Activated naive CD8-positive, alpha-beta T cell treated with anti-CD3 and anti-CD28 coated beads for 36 hours (primary cell): ENCODE measurements at regions not wholly inside any gene's neighbourhood (a gene's known extent, or its start where the extent isn't known, plus 50 kb on each side); places are given as distances from the start of the nearest gene placed in this dataset.
"Not testable (repeated sequence)": the region's sequence is repeated elsewhere in the genome, so short reads cannot be mapped to it uniquely, and the experiment has no call there.

Experiments used
- DNase-seq: peaks from one replicate; pipeline ENCODE4 v3.0.0; 2021
- H3K27ac Mint-ChIP-seq: one replicate; pipeline ENCODE4 v1.8.0; 2022; ENCODE audit warnings: mild to moderate bottlenecking, moderate library complexity, mixed read lengths
- H3K27me3 Mint-ChIP-seq: one replicate; pipeline ENCODE4 v1.8.0; 2022; ENCODE audit warnings: mild to moderate bottlenecking, mixed read lengths
- H3K36me3 Mint-ChIP-seq: one replicate; pipeline ENCODE4 v1.8.0; 2021; ENCODE audit warnings: mild to moderate bottlenecking, mixed read lengths
- H3K4me1 Mint-ChIP-seq: one replicate; pipeline ENCODE4 v1.8.0; 2021; ENCODE audit warnings: mixed read lengths
- H3K4me3 Mint-ChIP-seq: one replicate; pipeline ENCODE4 v1.8.0; 2022; ENCODE audit warnings: mild to moderate bottlenecking, moderate library complexity, mixed read lengths
- H3K9me3 Mint-ChIP-seq: one replicate; pipeline ENCODE4 v1.8.0; 2022; ENCODE audit warnings: mixed read lengths

GRCh38 chr11:121983901-121984300, 132.1 kb downstream of the BLID start:
- H3K4me1 Mint-ChIP-seq = no peaks in the 10 kb centered on the region

GRCh38 chr11:121977914-121978313, 138.1 kb downstream of the BLID start:
- peaks cover 17% of the 10 kb centered on the region for H3K27me3 Mint-ChIP-seq
- H3K4me3 Mint-ChIP-seq, DNase-seq, H3K9me3 Mint-ChIP-seq, H3K36me3 Mint-ChIP-seq, H3K4me1 Mint-ChIP-seq, H3K27ac Mint-ChIP-seq: not testable (repeated sequence)

More at GRCh38 chr11:121983901-121984300, 132.1 kb downstream of the BLID start:
- Mint-ChIP-seq H3K9me3 (no peaks in the 10 kb centered on the region), H3K27me3 (peaks cover 11% of the 10 kb centered on the region), H3K4me3 (no peak overlapping the region), H3K36me3 (no peaks in the 10 kb centered on the region), H3K27ac (no peak overlapping the region)
- no peak for DNase-seq

GRCh38 chr11:121968638-121969037, 147.4 kb downstream of the BLID start:
- H3K4me3 Mint-ChIP-seq = no peak overlapping the region
- H3K9me3 Mint-ChIP-seq = no peaks in the 10 kb centered on the region
- peaks cover 3% of the 10 kb centered on the region for H3K4me1 Mint-ChIP-seq
- H3K27ac Mint-ChIP-seq = no peak overlapping the region
- DNase-seq = no peak
- H3K36me3 Mint-ChIP-seq = no peaks in the 10 kb centered on the region
- H3K27me3 Mint-ChIP-seq = peaks cover 16% of the 10 kb centered on the region

GRCh38 chr11:121967131-121967704, 148.8 kb downstream of the BLID start:
- no peak for DNase-seq
- Mint-ChIP-seq H3K4me1 (peaks cover 3% of the 10 kb centered on the region), H3K27me3 (peaks cover 16% of the 10 kb centered on the region), H3K9me3 (no peaks in the 10 kb centered on the region), H3K27ac (no peak overlapping the region), H3K36me3 (no peaks in the 10 kb centered on the region), H3K4me3 (no peak overlapping the region)

GRCh38 chr11:121965330-121965729, 150.7 kb downstream of the BLID start:
- no peak for DNase-seq
- no peak overlapping the region for H3K4me3 Mint-ChIP-seq
- no peak overlapping the region for H3K27ac Mint-ChIP-seq
- peaks cover 11% of the 10 kb centered on the region for H3K27me3 Mint-ChIP-seq
- peaks cover 3% of the 10 kb centered on the region for H3K4me1 Mint-ChIP-seq
- H3K36me3 Mint-ChIP-seq = no peaks in the 10 kb centered on the region
- H3K9me3 Mint-ChIP-seq = no peaks in the 10 kb centered on the region

- Mint-ChIP-seq H3K27ac (no peak overlapping the region), H3K4me3 (no peak overlapping the region), H3K27me3 (peaks cover 5% of the 10 kb centered on the region), H3K36me3 (no peaks in the 10 kb centered on the region), H3K9me3 (no peaks in the 10 kb centered on the region), H3K4me1 (peaks cover 3% of the 10 kb centered on the region)
- DNase-seq = no peak
These were observed 151.4 kb downstream of the BLID start for GRCh38 chr11:121964591-121964990.

GRCh38 chr11:121963846-121964245, 152.2 kb downstream of the BLID start:
- H3K27ac Mint-ChIP-seq, H3K36me3 Mint-ChIP-seq, H3K9me3 Mint-ChIP-seq, H3K4me1 Mint-ChIP-seq, H3K27me3 Mint-ChIP-seq, DNase-seq, H3K4me3 Mint-ChIP-seq: not testable (repeated sequence)

GRCh38 chr11:121961321-121961801, 154.7 kb downstream of the BLID start:
- no peak overlapping the region for H3K27ac Mint-ChIP-seq
- H3K27me3 Mint-ChIP-seq = no peaks in the 10 kb centered on the region
- H3K4me1 Mint-ChIP-seq = peaks cover 3% of the 10 kb centered on the region
- no peak overlapping the region for H3K4me3 Mint-ChIP-seq
- no peaks in the 10 kb centered on the region for H3K9me3 Mint-ChIP-seq
- DNase-seq = no peak
- no peaks in the 10 kb centered on the region for H3K36me3 Mint-ChIP-seq

- H3K27ac Mint-ChIP-seq = no peak overlapping the region
- no peaks in the 10 kb centered on the region for H3K36me3 Mint-ChIP-seq
- H3K4me3 Mint-ChIP-seq = no peak overlapping the region
- no peaks in the 10 kb centered on the region for H3K4me1 Mint-ChIP-seq
- no peaks in the 10 kb centered on the region for H3K27me3 Mint-ChIP-seq
- no peaks in the 10 kb centered on the region for H3K9me3 Mint-ChIP-seq
- DNase-seq = no peak
These were observed 157.1 kb downstream of the BLID start for GRCh38 chr11:121958971-121959325.

- no peak overlapping the region for H3K4me3 Mint-ChIP-seq
- no peaks in the 10 kb centered on the region for H3K27me3 Mint-ChIP-seq
- no peak overlapping the region for H3K27ac Mint-ChIP-seq
These were observed 157.6 kb downstream of the BLID start for GRCh38 chr11:121958323-121958970.

GRCh38 chr11:121953122-121953521, 162.9 kb downstream of the BLID start:
- no peak overlapping the region for H3K27ac Mint-ChIP-seq

More at GRCh38 chr11:121958323-121958970, 157.6 kb downstream of the BLID start:
- Mint-ChIP-seq H3K4me1 (no peaks in the 10 kb centered on the region), H3K36me3 (no peaks in the 10 kb centered on the region), H3K9me3 (no peaks in the 10 kb centered on the region)
- DNase-seq = no peak

GRCh38 chr11:121950160-121950559, 165.9 kb downstream of the BLID start:
- H3K27me3 Mint-ChIP-seq = peaks cover 4% of the 10 kb centered on the region
- H3K4me3 Mint-ChIP-seq = no peak overlapping the region
- no peak overlapping the region for H3K27ac Mint-ChIP-seq
- DNase-seq = no peak
- H3K9me3 Mint-ChIP-seq = no peaks in the 10 kb centered on the region
- H3K4me1 Mint-ChIP-seq = no peaks in the 10 kb centered on the region
- no peaks in the 10 kb centered on the region for H3K36me3 Mint-ChIP-seq

More at GRCh38 chr11:121953122-121953521, 162.9 kb downstream of the BLID start:
- H3K4me3 Mint-ChIP-seq = no peak overlapping the region
- H3K4me1 Mint-ChIP-seq = no peaks in the 10 kb centered on the region
- DNase-seq = no peak
- H3K36me3 Mint-ChIP-seq = no peaks in the 10 kb centered on the region
- H3K27me3 Mint-ChIP-seq = peaks cover 4% of the 10 kb centered on the region
- no peaks in the 10 kb centered on the region for H3K9me3 Mint-ChIP-seq

- Mint-ChIP-seq H3K4me3 (no peak overlapping the region), H3K36me3 (no peaks in the 10 kb centered on the region), H3K27me3 (no peaks in the 10 kb centered on the region), H3K27ac (no peak overlapping the region), H3K9me3 (no peaks in the 10 kb centered on the region), H3K4me1 (no peaks in the 10 kb centered on the region)
- DNase-seq = no peak
These were observed 169.5 kb downstream of the BLID start for GRCh38 chr11:121946514-121946913.

- no peaks in the 10 kb centered on the region for H3K27me3 Mint-ChIP-seq
- no peak overlapping the region for H3K4me3 Mint-ChIP-seq
- no peaks in the 10 kb centered on the region for H3K9me3 Mint-ChIP-seq
These were observed 171.3 kb downstream of the BLID start for GRCh38 chr11:121944556-121945230.

GRCh38 chr11:121938076-121938475, 177.9 kb downstream of the BLID start:
- DNase-seq = no peak
- no peak overlapping the region for H3K27ac Mint-ChIP-seq
- H3K36me3 Mint-ChIP-seq = no peaks in the 10 kb centered on the region
- H3K27me3 Mint-ChIP-seq = no peaks in the 10 kb centered on the region
- H3K9me3 Mint-ChIP-seq = no peaks in the 10 kb centered on the region
- no peaks in the 10 kb centered on the region for H3K4me1 Mint-ChIP-seq
- no peak overlapping the region for H3K4me3 Mint-ChIP-seq

More at GRCh38 chr11:121944556-121945230, 171.3 kb downstream of the BLID start:
- Mint-ChIP-seq H3K4me1 (no peaks in the 10 kb centered on the region), H3K36me3 (no peaks in the 10 kb centered on the region), H3K27ac (no peak overlapping the region)
- no peak for DNase-seq
